Keratinocyte (primary cell): ENCODE measurements at regions not wholly inside any gene's neighbourhood (a gene's known extent, or its start where the extent isn't known, plus 50 kb on each side); places are given as distances from the start of the nearest gene placed in this dataset.

Experiments
- DNase-seq: peaks from one replicate; pipeline ENCODE4 v3.0.0-alpha.2; 2011; ENCODE audit warnings: low read depth, missing footprints, low spot score
- FAIRE-seq: peaks from 2 replicates; lab custom pipeline; 2011; peaks lifted over from hg19 to GRCh38; lab: Jason Lieb, UNC
- H2AFZ ChIP-seq: 2 replicates; pipeline ENCODE4 v1.6.0; 2012; ENCODE audit warnings: low read length, control low read depth, inconsistent platforms; ENCODE audit not compliant: control insufficient read depth
- H3K27ac ChIP-seq: 2 replicates; pipeline ENCODE4 v1.5.1; 2011; ENCODE audit warnings: low read length; ENCODE audit not compliant: control insufficient read depth, insufficient read depth
- H3K27me3 ChIP-seq: 3 replicates; pipeline ENCODE4 v1.6.0; 2011; ENCODE audit warnings: low read length; ENCODE audit not compliant: control insufficient read depth, insufficient read depth; ENCODE audit errors: extremely low read depth
- H3K36me3 ChIP-seq, 2 experiments: 2 replicates in 1 of 2; 3 replicates in 1 of 2; pipeline ENCODE4 v1.5.1; 2011; ENCODE audit warnings: low read length in 2 of 2, mild to moderate bottlenecking in 1 of 2; ENCODE audit not compliant: control insufficient read depth in 2 of 2, insufficient read depth in 2 of 2; ENCODE audit errors: extremely low read depth in 1 of 2
- H3K4me1 ChIP-seq: 3 replicates; pipeline ENCODE4 v1.5.1; 2011; ENCODE audit warnings: low read length; ENCODE audit not compliant: control insufficient read depth, insufficient read depth; ENCODE audit errors: extremely low read depth
- H3K4me2 ChIP-seq: 3 replicates; pipeline ENCODE4 v1.6.0; 2011; ENCODE audit warnings: low read depth, low read length; ENCODE audit not compliant: control insufficient read depth, insufficient read depth; ENCODE audit errors: extremely low read depth
- H3K4me3 ChIP-seq, 3 experiments: fragments of 200-600 bp in 1 of 3; sonication (generic) in 1 of 3; 2 replicates in 2 of 3; 3 replicates in 1 of 3; pipeline ENCODE4 v1.5.1; 2011 to 2016; ENCODE audit warnings: low read length in 3 of 3, mild to moderate bottlenecking in 3 of 3, control low read depth in 2 of 3, inconsistent platforms in 1 of 3, low read depth in 1 of 3, mixed read lengths in 1 of 3, mixed run types in 1 of 3, moderate library complexity in 1 of 3; ENCODE audit not compliant: control insufficient read depth in 2 of 3, insufficient read depth in 2 of 3; ENCODE audit errors: extremely low read depth in 1 of 3
- H3K79me2 ChIP-seq: 2 replicates; pipeline ENCODE4 v1.6.0; 2012; ENCODE audit warnings: low read length; ENCODE audit not compliant: control insufficient read depth, insufficient read depth
- H3K9ac ChIP-seq: 3 replicates; pipeline ENCODE4 v1.6.0; 2011; ENCODE audit warnings: low read length; ENCODE audit not compliant: control insufficient read depth, insufficient read depth; ENCODE audit errors: extremely low read depth
- H3K9me1 ChIP-seq: 3 replicates; pipeline ENCODE4 v1.6.0; 2011; ENCODE audit warnings: low read length; ENCODE audit not compliant: control insufficient read depth, insufficient read depth; ENCODE audit errors: extremely low read depth
- H3K9me3 ChIP-seq: 2 replicates; pipeline ENCODE4 v1.5.1; 2012; ENCODE audit warnings: low read depth, low read length; ENCODE audit not compliant: control insufficient read depth
- H4K20me1 ChIP-seq: 3 replicates; pipeline ENCODE4 v1.6.0; 2011; ENCODE audit warnings: low read length; ENCODE audit not compliant: control insufficient read depth, insufficient read depth; ENCODE audit errors: extremely low read depth
- EZH2 ChIP-seq: IDR thresholded peaks from one replicate; pipeline ENCODE4 v1.6.1; 2012; ENCODE audit warnings: inconsistent platforms, mild to moderate bottlenecking, low read length, moderate library complexity
- dilution Hi-C: fragments of 300-500 bp; cut with MboI; formaldehyde crosslinking; loops from one replicate; pipeline ENCODE4 v1.7.0; 2020; ENCODE audit warnings: low sequenced_read_pairs; ENCODE audit not compliant: extremely low pct_ligation_motif_present
- TF ChIP-seq, protein P1 (sequence below), 3 experiments: IDR thresholded peaks in 1 of 3; conservative IDR thresholded peaks in 1 of 3; optimal IDR thresholded peaks in 1 of 3; 2 replicates in 2 of 3; 3 replicates in 1 of 3; pipeline versions ENCODE3 to v1.5.1; 2011; ENCODE audit warnings: low read length in 3 of 3, mild to moderate bottlenecking in 3 of 3, moderate library complexity in 2 of 3, control low read depth in 1 of 3, inconsistent platforms in 1 of 3; ENCODE audit not compliant: insufficient read depth in 2 of 3; ENCODE audit errors: extremely low read depth in 1 of 3

GRCh38 chrX:109184506-109185139, 297.3 kb downstream of the GUCY2F start:
- no peaks in the 10 kb centered on the region for H4K20me1 ChIP-seq
- peaks cover 6% of the 10 kb centered on the region for H3K27me3 ChIP-seq
- FAIRE-seq (no peak), DNase-seq (no peak)
- H3K9ac ChIP-seq = no peak overlapping the region
- no peaks in the 10 kb centered on the region for H3K9me1 ChIP-seq
- no peak overlapping the region for H3K4me3 ChIP-seq
- no peak overlapping the region for H3K27ac ChIP-seq
- H3K36me3 ChIP-seq = no peaks in the 10 kb centered on the region
- H3K4me2 ChIP-seq = no peak overlapping the region
- no peak for TF ChIP-seq EZH2
- TF ChIP-seq, protein P1, sequence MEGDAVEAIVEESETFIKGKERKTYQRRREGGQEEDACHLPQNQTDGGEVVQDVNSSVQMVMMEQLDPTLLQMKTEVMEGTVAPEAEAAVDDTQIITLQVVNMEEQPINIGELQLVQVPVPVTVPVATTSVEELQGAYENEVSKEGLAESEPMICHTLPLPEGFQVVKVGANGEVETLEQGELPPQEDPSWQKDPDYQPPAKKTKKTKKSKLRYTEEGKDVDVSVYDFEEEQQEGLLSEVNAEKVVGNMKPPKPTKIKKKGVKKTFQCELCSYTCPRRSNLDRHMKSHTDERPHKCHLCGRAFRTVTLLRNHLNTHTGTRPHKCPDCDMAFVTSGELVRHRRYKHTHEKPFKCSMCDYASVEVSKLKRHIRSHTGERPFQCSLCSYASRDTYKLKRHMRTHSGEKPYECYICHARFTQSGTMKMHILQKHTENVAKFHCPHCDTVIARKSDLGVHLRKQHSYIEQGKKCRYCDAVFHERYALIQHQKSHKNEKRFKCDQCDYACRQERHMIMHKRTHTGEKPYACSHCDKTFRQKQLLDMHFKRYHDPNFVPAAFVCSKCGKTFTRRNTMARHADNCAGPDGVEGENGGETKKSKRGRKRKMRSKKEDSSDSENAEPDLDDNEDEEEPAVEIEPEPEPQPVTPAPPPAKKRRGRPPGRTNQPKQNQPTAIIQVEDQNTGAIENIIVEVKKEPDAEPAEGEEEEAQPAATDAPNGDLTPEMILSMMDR (optimal IDR thresholded peaks at IDR 0.05 in 1 of 3, IDR thresholded peaks at IDR 0.05 in 1 of 3, conservative IDR thresholded peaks at IDR 0.05 in 1 of 3; ENCODE audit: extremely low read depth in 1 of 3, insufficient read depth in 2 of 3, low read length in 3 of 3) = no peak
- no peaks in the 10 kb centered on the region for H3K4me1 ChIP-seq
- no peaks in the 10 kb centered on the region for H3K79me2 ChIP-seq
- dilution Hi-C loops = no loop called here
- no peak overlapping the region for H2AFZ ChIP-seq
- no peaks in the 10 kb centered on the region for H3K9me3 ChIP-seq

GRCh38 chrX:109172091-109172602, 309.7 kb downstream of the GUCY2F start:
- Histone ChIP-seq H3K9me1 (no peaks in the 10 kb centered on the region), H3K36me3 (no peaks in the 10 kb centered on the region), H3K27me3 (peaks cover 5% of the 10 kb centered on the region), H3K4me3 (no peak overlapping the region), H2AFZ (no peak overlapping the region), H4K20me1 (no peaks in the 10 kb centered on the region), H3K79me2 (no peaks in the 10 kb centered on the region), H3K9ac (no peak overlapping the region), H3K4me2 (no peak overlapping the region), H3K9me3 (no peaks in the 10 kb centered on the region), H3K27ac (no peak overlapping the region), H3K4me1 (no peaks in the 10 kb centered on the region)
- DNase-seq (no peak), FAIRE-seq (no peak)
- no peak for TF ChIP-seq EZH2
- TF ChIP-seq, protein P1 (optimal IDR thresholded peaks at IDR 0.05 in 1 of 3, IDR thresholded peaks at IDR 0.05 in 1 of 3, conservative IDR thresholded peaks at IDR 0.05 in 1 of 3; ENCODE audit: extremely low read depth in 1 of 3, insufficient read depth in 2 of 3, low read length in 3 of 3) = no peak
- dilution Hi-C loops = no loop called here
